ENCODE measurements at regions not wholly inside any gene's neighbourhood (a gene's known extent, or its start where the extent isn't known, plus 50 kb on each side); places are given as distances from the start of the nearest gene placed in this dataset.

DNA sequence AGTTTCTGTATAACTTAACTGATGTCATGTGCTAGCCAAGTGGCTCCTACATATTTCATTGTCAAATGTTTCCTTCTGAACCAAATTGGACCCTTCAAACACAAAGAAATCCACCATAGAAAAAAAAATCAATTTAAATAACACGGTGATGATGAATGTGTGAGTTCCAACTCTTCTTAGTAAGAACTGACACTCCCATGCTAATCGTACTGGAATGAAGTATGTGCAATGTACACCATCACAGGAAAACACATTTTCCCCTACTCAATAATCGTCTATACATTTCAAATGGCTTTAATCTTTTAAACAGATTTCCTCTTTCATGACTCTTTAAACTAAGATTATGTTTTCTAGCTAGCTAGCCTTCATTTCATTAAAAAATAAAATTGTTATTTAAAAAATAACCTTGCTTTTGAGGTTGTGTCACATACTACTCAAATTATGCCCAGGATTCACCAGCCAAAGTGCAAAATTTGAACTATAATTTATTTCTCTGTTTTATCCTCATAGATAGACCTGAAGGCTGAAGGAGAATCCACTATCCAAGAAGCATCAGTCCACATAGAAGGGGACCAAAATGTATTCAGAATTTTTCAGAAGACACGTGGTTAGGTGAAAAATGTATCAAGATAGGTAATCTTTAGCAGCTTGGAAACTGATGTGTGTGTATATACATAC, 131.0 kb upstream of the ITGA1 start:
- TF ChIP-seq, protein P1, sequence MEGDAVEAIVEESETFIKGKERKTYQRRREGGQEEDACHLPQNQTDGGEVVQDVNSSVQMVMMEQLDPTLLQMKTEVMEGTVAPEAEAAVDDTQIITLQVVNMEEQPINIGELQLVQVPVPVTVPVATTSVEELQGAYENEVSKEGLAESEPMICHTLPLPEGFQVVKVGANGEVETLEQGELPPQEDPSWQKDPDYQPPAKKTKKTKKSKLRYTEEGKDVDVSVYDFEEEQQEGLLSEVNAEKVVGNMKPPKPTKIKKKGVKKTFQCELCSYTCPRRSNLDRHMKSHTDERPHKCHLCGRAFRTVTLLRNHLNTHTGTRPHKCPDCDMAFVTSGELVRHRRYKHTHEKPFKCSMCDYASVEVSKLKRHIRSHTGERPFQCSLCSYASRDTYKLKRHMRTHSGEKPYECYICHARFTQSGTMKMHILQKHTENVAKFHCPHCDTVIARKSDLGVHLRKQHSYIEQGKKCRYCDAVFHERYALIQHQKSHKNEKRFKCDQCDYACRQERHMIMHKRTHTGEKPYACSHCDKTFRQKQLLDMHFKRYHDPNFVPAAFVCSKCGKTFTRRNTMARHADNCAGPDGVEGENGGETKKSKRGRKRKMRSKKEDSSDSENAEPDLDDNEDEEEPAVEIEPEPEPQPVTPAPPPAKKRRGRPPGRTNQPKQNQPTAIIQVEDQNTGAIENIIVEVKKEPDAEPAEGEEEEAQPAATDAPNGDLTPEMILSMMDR (IDR thresholded peaks at IDR 0.05), result no peak
- TF ChIP-seq POLR2A (IDR thresholded peaks at IDR 0.05), result no peak
